ENCODE measurements at regions not wholly inside any gene's neighbourhood (a gene's known extent, or its start where the extent isn't known, plus 50 kb on each side); places are given as distances from the start of the nearest gene placed in this dataset.

GRCh38 chr16:85275533-85276249 is 163.4 kb upstream of the CIBAR2 start:
- TF ChIP-seq, protein P1, sequence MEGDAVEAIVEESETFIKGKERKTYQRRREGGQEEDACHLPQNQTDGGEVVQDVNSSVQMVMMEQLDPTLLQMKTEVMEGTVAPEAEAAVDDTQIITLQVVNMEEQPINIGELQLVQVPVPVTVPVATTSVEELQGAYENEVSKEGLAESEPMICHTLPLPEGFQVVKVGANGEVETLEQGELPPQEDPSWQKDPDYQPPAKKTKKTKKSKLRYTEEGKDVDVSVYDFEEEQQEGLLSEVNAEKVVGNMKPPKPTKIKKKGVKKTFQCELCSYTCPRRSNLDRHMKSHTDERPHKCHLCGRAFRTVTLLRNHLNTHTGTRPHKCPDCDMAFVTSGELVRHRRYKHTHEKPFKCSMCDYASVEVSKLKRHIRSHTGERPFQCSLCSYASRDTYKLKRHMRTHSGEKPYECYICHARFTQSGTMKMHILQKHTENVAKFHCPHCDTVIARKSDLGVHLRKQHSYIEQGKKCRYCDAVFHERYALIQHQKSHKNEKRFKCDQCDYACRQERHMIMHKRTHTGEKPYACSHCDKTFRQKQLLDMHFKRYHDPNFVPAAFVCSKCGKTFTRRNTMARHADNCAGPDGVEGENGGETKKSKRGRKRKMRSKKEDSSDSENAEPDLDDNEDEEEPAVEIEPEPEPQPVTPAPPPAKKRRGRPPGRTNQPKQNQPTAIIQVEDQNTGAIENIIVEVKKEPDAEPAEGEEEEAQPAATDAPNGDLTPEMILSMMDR (IDR thresholded peaks at IDR 0.05) = peak; percentile 91 to 95 (median 92)
- TF ChIP-seq POLR2A (IDR thresholded peaks at IDR 0.05) (no peak), EP300 (IDR thresholded peaks at IDR 0.05) (peak in 1 of 2 donors; percentile 11)
